ENCODE measurements at regions not wholly inside any gene's neighbourhood (a gene's known extent, or its start where the extent isn't known, plus 50 kb on each side); places are given as distances from the start of the nearest gene placed in this dataset.

GRCh38 chr20:6513599-6513998 lies 253.9 kb upstream of the BMP2 start:
- DNase-seq (ENCODE audit: low spot score) = no peak
- in situ Hi-C loops (cut with MboI; ENCODE audit: low pct_unique_long_range_greater_than_20kb, low sequenced_read_pairs, unreplicated experiment) = no loop called here
- TF ChIP-seq CTCF (IDR thresholded peaks at IDR 0.05; ENCODE audit: extremely low read depth, insufficient read depth, missing control alignments) = no peak

GRCh38 chr20:6509374-6509773 lies 258.1 kb upstream of the BMP2 start:
- DNase-seq (ENCODE audit: low spot score) = no peak
- in situ Hi-C loops (cut with MboI; ENCODE audit: low pct_unique_long_range_greater_than_20kb, low sequenced_read_pairs, unreplicated experiment) = no loop called here
- no peak for TF ChIP-seq CTCF (IDR thresholded peaks at IDR 0.05; ENCODE audit: extremely low read depth, insufficient read depth, missing control alignments)

- in situ Hi-C loops (cut with MboI; ENCODE audit: low pct_unique_long_range_greater_than_20kb, low sequenced_read_pairs, unreplicated experiment) = no loop called here
- no peak for DNase-seq (ENCODE audit: low spot score)
- TF ChIP-seq CTCF (IDR thresholded peaks at IDR 0.05; ENCODE audit: extremely low read depth, insufficient read depth, missing control alignments) = no peak
Measured at GRCh38 chr20:6506906-6507305, 260.6 kb upstream of the BMP2 start.

GRCh38 chr20:6504826-6505225 lies 262.7 kb upstream of the BMP2 start:
- TF ChIP-seq CTCF (IDR thresholded peaks at IDR 0.05; ENCODE audit: extremely low read depth, insufficient read depth, missing control alignments) = no peak
- DNase-seq (ENCODE audit: low spot score) = no peak
- in situ Hi-C loops (cut with MboI; ENCODE audit: low pct_unique_long_range_greater_than_20kb, low sequenced_read_pairs, unreplicated experiment) = no loop called here

- no peak for TF ChIP-seq CTCF (IDR thresholded peaks at IDR 0.05; ENCODE audit: extremely low read depth, insufficient read depth, missing control alignments)
- in situ Hi-C loops (cut with MboI; ENCODE audit: low pct_unique_long_range_greater_than_20kb, low sequenced_read_pairs, unreplicated experiment) = no loop called here
- DNase-seq (ENCODE audit: low spot score) = no peak
Measured at GRCh38 chr20:6504179-6504578, 263.3 kb upstream of the BMP2 start.

- no peak for DNase-seq (ENCODE audit: low spot score)
- TF ChIP-seq CTCF (IDR thresholded peaks at IDR 0.05; ENCODE audit: extremely low read depth, insufficient read depth, missing control alignments) = no peak
- in situ Hi-C loops (cut with MboI; ENCODE audit: low pct_unique_long_range_greater_than_20kb, low sequenced_read_pairs, unreplicated experiment) = no loop called here
Measured at GRCh38 chr20:6502999-6503398, 264.5 kb upstream of the BMP2 start.

GRCh38 chr20:6502219-6502618 lies 265.3 kb upstream of the BMP2 start:
- no peak for TF ChIP-seq CTCF (IDR thresholded peaks at IDR 0.05; ENCODE audit: extremely low read depth, insufficient read depth, missing control alignments)
- DNase-seq (ENCODE audit: low spot score) = no peak
- in situ Hi-C loops (cut with MboI; ENCODE audit: low pct_unique_long_range_greater_than_20kb, low sequenced_read_pairs, unreplicated experiment) = no loop called here

Measured in GM13977 (cell line).